ENCODE measurements at regions not wholly inside any gene's neighbourhood (a gene's known extent, or its start where the extent isn't known, plus 50 kb on each side); places are given as distances from the start of the nearest gene placed in this dataset.

DNA sequence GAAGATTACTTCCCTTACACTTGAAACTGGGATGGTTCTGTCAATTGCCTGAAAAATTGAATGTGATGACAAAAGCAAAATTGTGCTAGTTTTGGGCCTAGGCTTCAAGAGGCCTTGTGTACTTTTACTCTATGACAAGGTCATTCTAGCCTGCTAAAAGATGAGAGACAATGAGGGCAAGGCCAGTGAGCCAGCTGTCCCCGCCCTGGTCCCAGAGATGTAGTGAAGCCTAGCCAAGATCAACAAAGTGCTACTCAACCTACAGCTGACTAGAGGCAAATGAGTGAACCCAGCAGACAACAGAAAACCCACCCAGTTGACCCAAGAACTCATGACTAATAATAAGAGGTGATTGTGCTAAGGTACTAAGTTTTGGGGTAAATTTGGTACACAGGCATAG lies 248.7 kb downstream of the IL15 start:
- H3K27me3 ChIP-seq (ENCODE audit: control insufficient read depth, insufficient read depth, low read length): no peaks in the 10 kb centered on the region
- TF ChIP-seq, protein P1, sequence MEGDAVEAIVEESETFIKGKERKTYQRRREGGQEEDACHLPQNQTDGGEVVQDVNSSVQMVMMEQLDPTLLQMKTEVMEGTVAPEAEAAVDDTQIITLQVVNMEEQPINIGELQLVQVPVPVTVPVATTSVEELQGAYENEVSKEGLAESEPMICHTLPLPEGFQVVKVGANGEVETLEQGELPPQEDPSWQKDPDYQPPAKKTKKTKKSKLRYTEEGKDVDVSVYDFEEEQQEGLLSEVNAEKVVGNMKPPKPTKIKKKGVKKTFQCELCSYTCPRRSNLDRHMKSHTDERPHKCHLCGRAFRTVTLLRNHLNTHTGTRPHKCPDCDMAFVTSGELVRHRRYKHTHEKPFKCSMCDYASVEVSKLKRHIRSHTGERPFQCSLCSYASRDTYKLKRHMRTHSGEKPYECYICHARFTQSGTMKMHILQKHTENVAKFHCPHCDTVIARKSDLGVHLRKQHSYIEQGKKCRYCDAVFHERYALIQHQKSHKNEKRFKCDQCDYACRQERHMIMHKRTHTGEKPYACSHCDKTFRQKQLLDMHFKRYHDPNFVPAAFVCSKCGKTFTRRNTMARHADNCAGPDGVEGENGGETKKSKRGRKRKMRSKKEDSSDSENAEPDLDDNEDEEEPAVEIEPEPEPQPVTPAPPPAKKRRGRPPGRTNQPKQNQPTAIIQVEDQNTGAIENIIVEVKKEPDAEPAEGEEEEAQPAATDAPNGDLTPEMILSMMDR (IDR thresholded peaks at IDR 0.05; ENCODE audit: borderline replicate concordance, extremely low read depth, insufficient read depth): no peak
- H3K9me3 ChIP-seq (ENCODE audit: control insufficient read depth in 2 of 3, insufficient read depth in 1 of 3, low read length in 3 of 3): no peaks in the 10 kb centered on the region
- H3K4me3 ChIP-seq (ENCODE audit: low read length in 3 of 3): no peak overlapping the region
- H3K36me3 ChIP-seq (ENCODE audit: control insufficient read depth in 2 of 3, insufficient read depth in 3 of 3, low read length in 3 of 3): no peaks in the 10 kb centered on the region
- H3K9ac ChIP-seq (ENCODE audit: low read length in 3 of 3): no peak overlapping the region
- DNase-seq (no peak), FAIRE-seq (no peak)
- H3K27ac ChIP-seq (ENCODE audit: low read depth in 2 of 2, low read length in 2 of 2): no peak overlapping the region
- intact Hi-C loops (cut with DNase I): no loop called here
- no peaks in the 10 kb centered on the region for H3K4me1 ChIP-seq (ENCODE audit: control insufficient read depth in 2 of 3, insufficient read depth in 2 of 3, low read depth in 1 of 3, low read length in 3 of 3)

DNA sequence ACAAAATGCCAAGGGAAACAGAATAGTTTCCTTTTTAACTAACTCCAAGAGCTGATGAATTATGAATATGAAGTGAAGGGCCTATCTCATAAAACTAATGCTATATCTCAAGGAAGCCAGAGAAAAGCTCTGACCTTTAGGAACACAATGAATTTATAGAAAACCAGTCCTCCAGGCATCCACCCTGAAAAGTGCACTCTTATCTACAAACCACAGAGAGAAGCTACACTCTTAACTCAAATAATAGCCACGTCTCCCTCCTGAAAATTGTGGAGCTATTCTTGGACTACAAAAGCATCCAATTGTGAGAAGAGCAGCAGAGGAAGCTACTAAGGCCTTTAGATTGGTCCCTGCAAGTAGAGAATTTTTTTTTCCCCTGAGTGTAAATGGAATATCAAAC lies 253.9 kb downstream of the IL15 start:
- Histone ChIP-seq H3K27me3 (ENCODE audit: control insufficient read depth, insufficient read depth, low read length) (no peaks in the 10 kb centered on the region), H3K4me1 (ENCODE audit: control insufficient read depth in 2 of 3, insufficient read depth in 2 of 3, low read depth in 1 of 3, low read length in 3 of 3) (no peaks in the 10 kb centered on the region), H3K27ac (ENCODE audit: low read depth in 2 of 2, low read length in 2 of 2) (no peak overlapping the region), H3K9ac (ENCODE audit: low read length in 3 of 3) (no peak overlapping the region), H3K9me3 (ENCODE audit: control insufficient read depth in 2 of 3, insufficient read depth in 1 of 3, low read length in 3 of 3) (no peaks in the 10 kb centered on the region), H3K36me3 (ENCODE audit: control insufficient read depth in 2 of 3, insufficient read depth in 3 of 3, low read length in 3 of 3) (no peaks in the 10 kb centered on the region), H3K4me3 (ENCODE audit: low read length in 3 of 3) (no peak overlapping the region)
- TF ChIP-seq, protein P1 (IDR thresholded peaks at IDR 0.05; ENCODE audit: borderline replicate concordance, extremely low read depth, insufficient read depth): no peak
- FAIRE-seq: no peak
- intact Hi-C loops (cut with DNase I): no loop called here
- DNase-seq: no peak

DNA sequence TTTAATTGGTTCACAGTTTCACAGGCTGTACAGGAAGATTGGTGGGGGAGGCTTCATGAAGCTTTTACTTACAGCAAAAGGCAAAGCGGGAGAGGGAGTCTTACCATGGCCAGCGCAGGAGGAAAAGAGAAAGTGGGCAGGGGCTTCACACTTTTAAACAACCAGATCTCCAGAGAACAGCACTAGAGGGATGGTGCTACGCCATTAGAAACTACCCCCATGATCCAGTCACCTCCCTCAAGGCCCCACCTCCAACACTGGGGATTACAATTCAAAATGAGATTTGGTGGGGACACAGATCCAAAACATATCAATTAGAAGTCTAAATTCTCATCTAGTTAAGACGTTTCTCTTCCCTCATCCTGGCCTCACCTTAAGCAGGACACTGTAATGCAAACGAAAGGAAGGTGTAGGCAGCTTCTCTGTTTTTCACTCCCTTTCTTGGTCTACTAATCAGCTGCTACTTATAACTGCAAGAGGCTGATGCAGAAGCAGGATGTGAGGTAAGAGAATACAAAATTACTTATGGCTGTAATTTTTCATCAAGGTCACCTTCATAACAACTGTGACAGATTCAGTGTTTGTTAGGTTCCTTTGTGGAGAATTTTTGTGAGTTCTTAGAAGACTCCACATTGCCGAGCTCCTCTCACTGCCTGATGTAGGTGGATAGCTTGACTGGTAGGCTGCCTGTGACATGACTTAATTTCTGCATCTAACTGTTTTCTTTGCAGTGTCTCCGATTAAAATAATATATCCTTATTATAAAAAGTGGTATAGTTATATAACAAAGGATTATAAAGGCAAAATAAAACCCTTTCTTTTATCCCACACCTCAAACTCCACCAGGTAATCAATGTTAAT lies 255.1 kb downstream of the IL15 start:
- H3K9me3 ChIP-seq (ENCODE audit: control insufficient read depth in 2 of 3, insufficient read depth in 1 of 3, low read length in 3 of 3): no peaks in the 10 kb centered on the region
- no peaks in the 10 kb centered on the region for H3K27me3 ChIP-seq (ENCODE audit: control insufficient read depth, insufficient read depth, low read length)
- no peak overlapping the region for H3K4me3 ChIP-seq (ENCODE audit: low read length in 3 of 3)
- H3K9ac ChIP-seq (ENCODE audit: low read length in 3 of 3): no peak overlapping the region
- H3K27ac ChIP-seq (ENCODE audit: low read depth in 2 of 2, low read length in 2 of 2): no peak overlapping the region
- DNase-seq (no peak), FAIRE-seq (no peak)
- TF ChIP-seq, protein P1 (IDR thresholded peaks at IDR 0.05; ENCODE audit: borderline replicate concordance, extremely low read depth, insufficient read depth): no peak
- H3K4me1 ChIP-seq (ENCODE audit: control insufficient read depth in 2 of 3, insufficient read depth in 2 of 3, low read depth in 1 of 3, low read length in 3 of 3): no peaks in the 10 kb centered on the region
- intact Hi-C loops (cut with DNase I): no loop called here
- H3K36me3 ChIP-seq (ENCODE audit: control insufficient read depth in 2 of 3, insufficient read depth in 3 of 3, low read length in 3 of 3): no peaks in the 10 kb centered on the region

All from kidney (tissue), 13 donors.